Liver (tissue), 3 donors: ENCODE measurements at regions not wholly inside any gene's neighbourhood (a gene's known extent, or its start where the extent isn't known, plus 50 kb on each side); places are given as distances from the start of the nearest gene placed in this dataset.

Experiments
- CTCF ChIP-seq: fragments of 150-350 bp; IDR thresholded peaks from 2 replicates; pipeline ENCODE4 v1.5.1; 2017; ENCODE audit warnings: improper control_type of control experiment, low read depth, low read length; ENCODE audit not compliant: missing input control
- EGR1 ChIP-seq, 2 donors: IDR thresholded peaks; 2 replicates each; pipeline ENCODE4 v1.6.1; 2016 to 2018; ENCODE audit warnings: antibody characterized with exemption in 2 of 2, low read depth in 2 of 2
- GABPA ChIP-seq, 2 donors: IDR thresholded peaks in 1 of 2; conservative IDR thresholded peaks in 1 of 2; 2 replicates each; pipeline ENCODE4 v1.6.1; 2016; ENCODE audit warnings: antibody characterized with exemption in 2 of 2, mild to moderate bottlenecking in 1 of 2, moderate library complexity in 1 of 2
- HNF4A ChIP-seq, 2 donors: conservative IDR thresholded peaks; 2 replicates each; pipeline ENCODE4 v1.6.1; 2016; ENCODE audit warnings: antibody characterized with exemption in 2 of 2, mild to moderate bottlenecking in 2 of 2
- MAX ChIP-seq: IDR thresholded peaks from 2 replicates; pipeline ENCODE4 v1.6.1; 2016; ENCODE audit warnings: antibody characterized with exemption
- NR2F2 ChIP-seq: IDR thresholded peaks from 2 replicates; pipeline ENCODE4 v1.6.1; 2016; ENCODE audit warnings: antibody characterized with exemption
- RAD21 ChIP-seq, 2 donors: IDR thresholded peaks; 2 replicates each; pipeline ENCODE4 v1.6.1; 2016; ENCODE audit warnings: antibody characterized with exemption in 2 of 2, mild to moderate bottlenecking in 2 of 2
- REST ChIP-seq: IDR thresholded peaks from 2 replicates; pipeline ENCODE4 v1.6.1; 2016; ENCODE audit warnings: antibody characterized with exemption, mild to moderate bottlenecking
- TAF1 ChIP-seq: conservative IDR thresholded peaks from 2 replicates; pipeline ENCODE4 v1.6.1; 2016; ENCODE audit warnings: antibody characterized with exemption, mild to moderate bottlenecking
- YY1 ChIP-seq: IDR thresholded peaks from 2 replicates; pipeline ENCODE4 v1.6.1; 2016; ENCODE audit warnings: antibody characterized with exemption, mild to moderate bottlenecking
- donor health status: healthy.
- donor health status: healthy.

GRCh38 chr1:221171768-221172167 lies 292.5 kb downstream of the HLX start:
- TF ChIP-seq CTCF = no peak
- TF ChIP-seq TAF1 = no peak
- no peak for TF ChIP-seq YY1
- no peak for TF ChIP-seq MAX
- no peak for TF ChIP-seq NR2F2
- TF ChIP-seq HNF4A (conservative IDR thresholded peaks at IDR 0.05) = no peak
- no peak for TF ChIP-seq REST
- no peak for TF ChIP-seq GABPA (IDR thresholded peaks at IDR 0.05 in 1 of 2, conservative IDR thresholded peaks at IDR 0.05 in 1 of 2)
- TF ChIP-seq EGR1 (IDR thresholded peaks at IDR 0.05; ENCODE audit: low read depth in 2 of 2) = no peak
- TF ChIP-seq RAD21 (IDR thresholded peaks at IDR 0.05) = no peak
